LoVo (cell line): ENCODE measurements at regions not wholly inside any gene's neighbourhood (a gene's known extent, or its start where the extent isn't known, plus 50 kb on each side); places are given as distances from the start of the nearest gene placed in this dataset.
"Not testable (repeated sequence)": the region's sequence is repeated elsewhere in the genome, so short reads cannot be mapped to it uniquely, and the experiment has no call there.

Experiments
- DNase-seq: peaks from one replicate; pipeline ENCODE4 v3.0.0-alpha.2; 2016; ENCODE audit warnings: low spot score

- DNase-seq: no peak
Measured at GRCh38 chr2:175686002-175686401, 316.1 kb downstream of the LNPK start.

- no peak for DNase-seq
Measured at GRCh38 chr2:175684466-175684865, 317.6 kb downstream of the LNPK start.

- no peak for DNase-seq
Measured at GRCh38 chr2:175679728-175680127, 322.3 kb downstream of the LNPK start.

GRCh38 chr2:175679231-175679630 lies 322.8 kb downstream of the LNPK start:
- DNase-seq: no peak

DNA sequence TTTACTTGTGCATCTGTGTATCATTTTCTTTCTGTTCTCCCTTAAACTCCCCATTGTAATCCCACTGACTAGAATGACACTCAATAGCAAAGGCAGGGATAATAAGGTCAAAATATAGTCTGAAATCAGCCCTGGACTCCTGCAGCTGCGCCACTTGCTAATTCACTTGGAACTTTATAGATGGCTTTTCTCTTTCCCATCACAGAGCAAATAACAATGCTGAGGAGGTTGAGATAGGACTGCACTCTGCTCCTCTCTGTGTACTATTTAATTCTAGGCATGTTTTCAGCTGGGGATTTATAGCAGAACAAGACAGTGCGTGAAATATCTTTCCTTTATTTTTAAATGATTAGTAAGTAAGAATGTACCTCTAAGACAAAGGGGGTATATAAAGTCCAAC lies 324.2 kb downstream of the LNPK start:
- no peak for DNase-seq

DNA sequence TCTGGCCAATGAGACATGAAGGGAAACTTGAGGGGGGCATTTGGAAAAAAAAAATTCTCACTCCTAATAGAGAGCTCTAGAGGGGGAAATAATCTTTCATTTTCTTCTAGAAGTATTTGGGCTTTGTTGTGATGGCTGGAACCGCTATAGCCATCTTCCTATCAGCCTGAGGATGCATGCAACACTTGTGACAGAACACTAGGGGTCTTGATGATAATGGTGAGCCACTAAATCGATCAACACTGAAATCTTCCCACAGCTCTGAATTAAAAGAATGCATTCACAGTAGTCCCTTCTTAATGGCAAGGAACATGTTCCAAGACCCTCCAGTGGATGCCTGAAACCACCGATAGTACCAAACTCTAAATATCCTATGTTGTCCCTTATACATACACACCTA lies 325.3 kb downstream of the LNPK start:
- DNase-seq: no peak

GRCh38 chr2:175668804-175669203 lies 333.3 kb downstream of the LNPK start:
- not testable (repeated sequence) for DNase-seq

- no peak for DNase-seq
Measured at GRCh38 chr2:175662335-175662734, 339.7 kb downstream of the LNPK start.

GRCh38 chr2:175648577-175649063 lies 353.4 kb downstream of the LNPK start:
- no peak for DNase-seq

GRCh38 chr2:175647058-175647457 lies 355.0 kb downstream of the LNPK start:
- DNase-seq: no peak

- peak; percentile 5 for DNase-seq
Measured at GRCh38 chr2:175640655-175641054, 361.4 kb downstream of the LNPK start.

- DNase-seq: no peak
Measured at GRCh38 chr2:175633227-175633626, 368.8 kb downstream of the LNPK start.

DNA sequence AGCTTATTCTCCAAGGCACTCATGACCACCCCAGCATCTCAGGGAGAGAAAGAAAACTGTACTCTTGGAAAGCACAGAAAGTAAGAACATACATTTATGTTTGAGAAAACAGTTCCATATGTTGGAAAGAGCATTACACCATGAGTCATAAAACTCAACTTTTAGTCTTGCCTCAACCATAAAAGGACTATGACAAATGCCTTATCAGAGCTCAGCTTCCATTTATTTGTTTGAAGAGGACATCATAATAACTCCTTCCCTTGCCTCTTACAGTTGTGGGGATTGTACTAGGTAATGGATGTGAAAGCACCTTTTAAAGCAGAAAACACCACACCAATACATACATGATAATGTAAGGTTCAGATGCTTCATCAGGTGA lies 370.8 kb downstream of the LNPK start:
- peak; percentile 61 for DNase-seq

DNA sequence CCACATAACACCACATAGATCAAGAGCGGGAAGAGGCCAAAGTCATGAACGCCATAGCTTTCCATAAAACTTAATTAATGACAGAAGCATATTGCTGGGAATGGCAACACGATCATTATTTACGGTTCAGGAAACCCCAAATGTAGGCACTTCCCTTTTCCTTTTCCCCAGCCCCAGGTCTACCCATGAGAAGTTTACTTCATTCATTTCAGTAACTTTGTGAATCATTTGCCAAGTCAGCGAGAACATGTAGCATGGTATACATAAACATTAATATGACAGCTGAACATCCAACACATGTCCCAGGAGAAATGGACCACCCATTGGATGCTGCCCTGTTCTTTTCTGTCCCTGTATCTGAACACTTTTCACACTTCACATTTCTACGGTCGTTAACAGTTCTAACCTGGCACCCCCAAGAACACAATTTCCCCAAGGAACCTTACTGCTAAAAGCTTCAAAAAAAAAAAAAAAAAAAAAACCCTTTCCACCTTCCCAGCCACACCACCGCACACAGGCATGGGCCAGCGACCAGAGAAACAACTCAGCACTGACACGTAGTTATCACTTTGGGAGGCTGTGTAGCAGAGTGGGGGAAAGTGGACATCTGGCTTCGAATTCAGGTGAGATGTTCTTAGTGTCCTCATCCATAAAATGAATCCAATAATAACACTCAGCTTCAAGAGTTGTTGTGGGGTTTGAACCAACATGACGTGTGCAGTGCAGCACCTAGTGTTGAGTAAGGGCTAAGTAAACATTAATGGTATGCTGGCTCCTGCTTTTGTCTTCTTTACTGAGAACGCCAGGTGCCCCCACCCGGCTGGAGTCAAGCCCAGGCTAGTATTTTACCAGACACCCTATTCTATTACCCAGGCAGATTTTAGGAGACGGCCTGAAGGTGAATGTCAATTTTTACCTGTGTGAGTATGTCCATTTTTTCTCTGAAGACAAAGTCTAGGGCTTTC lies 371.5 kb downstream of the LNPK start:
- DNase-seq: peak; percentile 34

DNA sequence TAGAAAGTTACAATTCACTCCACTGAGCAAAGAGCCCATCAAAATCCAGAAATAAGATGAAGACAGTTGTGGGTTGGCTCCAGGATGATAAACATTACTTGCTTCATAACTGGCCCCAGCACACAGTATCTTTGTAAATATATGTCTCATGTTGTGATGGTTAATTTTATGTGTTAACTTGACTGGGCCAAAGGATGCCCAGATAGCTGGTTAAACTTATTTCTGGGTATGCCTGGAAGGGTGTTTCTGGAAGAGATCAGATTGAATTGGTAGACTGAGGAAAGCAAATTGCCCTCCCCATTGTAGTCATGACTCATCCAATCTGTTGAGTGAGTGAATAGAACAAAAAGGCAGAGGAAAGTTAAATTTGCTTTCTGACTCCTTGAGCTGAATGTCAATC lies 373.8 kb downstream of the LNPK start:
- no peak for DNase-seq

GRCh38 chr2:175627405-175627804 lies 374.7 kb downstream of the LNPK start:
- no peak for DNase-seq

- DNase-seq: no peak
Measured at GRCh38 chr2:175626796-175627195, 375.3 kb downstream of the LNPK start.

GRCh38 chr2:175624785-175625184 lies 377.3 kb downstream of the LNPK start:
- DNase-seq: no peak

GRCh38 chr2:175624211-175624761 lies 377.8 kb downstream of the LNPK start:
- DNase-seq: no peak

GRCh38 chr2:175621821-175622220 lies 380.2 kb downstream of the LNPK start:
- DNase-seq: no peak

DNA sequence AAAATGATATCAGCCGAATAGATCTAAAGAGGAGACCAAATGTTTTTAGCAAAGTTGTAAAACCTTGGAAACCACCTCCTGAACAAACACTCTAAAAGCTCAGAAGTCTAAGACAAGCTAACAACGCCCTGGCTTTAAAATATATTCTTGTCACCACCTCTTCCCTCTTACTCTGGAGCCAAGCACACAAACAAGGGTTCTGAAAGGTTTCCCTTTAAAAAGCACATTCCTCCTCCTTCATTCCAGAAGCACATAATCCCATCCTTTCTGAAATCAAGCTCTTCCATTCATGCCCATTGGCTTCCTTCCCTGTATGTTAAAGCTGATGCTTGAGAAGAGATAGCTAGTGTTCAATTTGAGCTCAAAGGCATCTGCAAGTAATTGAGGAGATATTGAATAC lies 382.0 kb downstream of the LNPK start:
- no peak for DNase-seq

GRCh38 chr2:175619179-175620045 lies 382.7 kb downstream of the LNPK start:
- DNase-seq: peak; percentile 23
